GM19467 (cell line): ENCODE measurements at regions not wholly inside any gene's neighbourhood (a gene's known extent, or its start where the extent isn't known, plus 50 kb on each side); places are given as distances from the start of the nearest gene placed in this dataset.
A peak's percentile ranks its signal among the peaks of the same experiment; 100 is the strongest.

ENCODE experiments used
- ATAC-seq: cut with Tn5 transposase; IDR thresholded peaks from one replicate; pipeline ENCODE4 v1.9.1; 2021; ENCODE audit warnings: mild to moderate bottlenecking, moderate library complexity; ENCODE audit not compliant: unreplicated experiment

DNA sequence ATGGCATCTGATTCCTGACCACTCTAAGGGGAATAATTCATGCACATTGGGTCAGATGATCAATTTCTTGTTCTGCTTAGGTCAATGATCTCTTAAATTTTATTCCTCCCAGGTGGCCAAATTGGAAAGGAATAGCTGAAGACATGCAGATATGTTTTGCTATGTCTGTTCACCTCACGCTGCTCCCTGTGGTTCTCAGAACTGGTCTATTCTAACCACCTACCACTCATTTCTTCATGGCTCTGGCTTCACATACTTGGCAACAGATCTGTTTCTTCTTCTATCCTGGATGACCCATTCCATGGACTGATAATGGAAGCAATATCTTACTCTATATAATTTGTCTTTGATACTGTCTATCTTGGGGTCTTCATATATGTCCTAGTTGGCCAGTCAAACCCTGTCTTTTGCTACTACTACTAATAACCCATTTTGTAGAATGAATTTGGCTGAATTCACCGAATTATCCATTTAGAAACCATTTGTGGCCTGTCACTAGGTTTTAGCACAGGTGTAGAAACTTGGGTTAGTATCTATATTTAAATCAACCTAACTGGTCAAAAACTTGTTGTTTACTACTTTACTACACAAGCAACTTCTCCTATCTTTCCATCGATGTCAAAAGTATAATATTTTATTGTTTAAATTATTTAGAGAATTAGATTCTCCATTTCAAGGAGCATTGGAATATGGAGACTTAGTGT is 650.9 kb downstream of the TLE4 start:
- no peak for ATAC-seq

- ATAC-seq, result no peak
Observed at GRCh38 chr9:80218328-80218727, 646.6 kb downstream of the TLE4 start.

DNA sequence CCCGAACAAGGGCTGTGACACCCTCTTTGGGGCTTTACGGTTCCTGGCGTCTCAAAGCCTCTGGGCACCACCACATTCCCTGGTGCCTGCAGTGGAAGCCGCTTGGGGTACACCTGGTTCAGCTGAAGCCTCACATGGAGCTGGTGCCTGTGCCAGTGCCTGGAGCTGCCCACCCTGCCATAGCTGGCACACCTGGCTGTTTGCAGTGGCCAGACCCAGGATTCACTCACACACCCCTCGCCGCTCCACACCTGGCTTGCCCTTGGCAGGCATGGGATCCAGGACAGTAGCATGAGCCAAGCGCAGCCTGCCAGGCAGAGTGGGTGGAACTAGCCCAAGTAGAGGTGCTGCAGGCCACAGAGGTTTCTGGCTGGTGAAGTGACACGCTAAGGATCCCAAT is 641.8 kb downstream of the TLE4 start:
- no peak for ATAC-seq

GRCh38 chr9:80208696-80209095 is 636.9 kb downstream of the TLE4 start:
- no peak for ATAC-seq

- no peak for ATAC-seq
Observed at GRCh38 chr9:80204054-80204453, 632.3 kb downstream of the TLE4 start.

GRCh38 chr9:80197661-80198060 is 625.9 kb downstream of the TLE4 start:
- ATAC-seq, result no peak

DNA sequence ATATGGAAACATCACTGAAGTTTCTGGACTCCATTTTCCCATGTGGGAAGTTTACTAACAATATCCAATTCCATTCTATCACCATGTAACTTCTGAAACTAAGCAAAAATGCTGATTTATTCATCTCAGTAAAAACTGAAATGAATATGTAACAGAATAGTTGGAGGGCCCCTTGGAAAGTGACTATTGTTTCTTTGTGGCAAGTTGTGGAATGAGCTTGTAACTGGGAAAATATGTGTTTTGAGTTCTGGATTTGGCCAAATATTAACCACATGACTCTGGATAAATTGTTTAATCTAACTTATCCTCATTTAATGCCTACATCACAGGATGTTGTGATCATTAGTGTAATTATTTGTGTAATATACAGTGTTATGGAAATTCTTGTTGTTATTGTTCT is 619.3 kb downstream of the TLE4 start:
- no peak for ATAC-seq

GRCh38 chr9:80188579-80188978 is 616.8 kb downstream of the TLE4 start:
- ATAC-seq, result no peak

DNA sequence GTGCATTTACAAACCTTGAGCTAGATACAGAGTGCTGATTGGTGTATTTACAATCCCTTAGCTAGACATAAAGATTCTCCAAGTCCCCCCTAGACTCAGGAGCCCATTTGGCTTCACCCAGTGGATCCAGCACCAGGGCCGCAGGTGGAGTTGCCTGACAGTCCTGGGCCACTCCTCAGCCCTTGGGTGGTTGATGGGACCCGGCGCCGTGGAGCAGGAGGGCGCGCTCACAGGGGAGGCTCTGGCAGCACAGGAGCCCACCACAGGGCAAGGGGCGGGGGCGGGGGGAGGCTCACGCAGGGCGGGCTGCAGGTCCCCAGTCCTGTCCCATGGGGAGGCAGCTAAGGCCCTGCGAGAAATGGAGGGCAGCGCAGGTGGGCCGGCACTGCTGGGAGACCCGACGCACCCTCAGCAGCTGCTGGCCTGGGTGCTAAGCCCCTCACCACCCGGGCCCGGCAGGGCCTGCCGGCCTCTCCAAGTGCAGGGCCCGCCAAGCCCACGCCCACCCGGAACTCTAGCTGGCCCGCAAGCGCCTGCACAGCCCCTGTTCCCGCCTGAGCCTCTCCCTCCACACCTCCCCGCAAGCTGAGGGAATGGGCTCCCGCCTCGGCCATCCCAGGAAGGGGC is 613.5 kb downstream of the TLE4 start:
- ATAC-seq, result no peak

DNA sequence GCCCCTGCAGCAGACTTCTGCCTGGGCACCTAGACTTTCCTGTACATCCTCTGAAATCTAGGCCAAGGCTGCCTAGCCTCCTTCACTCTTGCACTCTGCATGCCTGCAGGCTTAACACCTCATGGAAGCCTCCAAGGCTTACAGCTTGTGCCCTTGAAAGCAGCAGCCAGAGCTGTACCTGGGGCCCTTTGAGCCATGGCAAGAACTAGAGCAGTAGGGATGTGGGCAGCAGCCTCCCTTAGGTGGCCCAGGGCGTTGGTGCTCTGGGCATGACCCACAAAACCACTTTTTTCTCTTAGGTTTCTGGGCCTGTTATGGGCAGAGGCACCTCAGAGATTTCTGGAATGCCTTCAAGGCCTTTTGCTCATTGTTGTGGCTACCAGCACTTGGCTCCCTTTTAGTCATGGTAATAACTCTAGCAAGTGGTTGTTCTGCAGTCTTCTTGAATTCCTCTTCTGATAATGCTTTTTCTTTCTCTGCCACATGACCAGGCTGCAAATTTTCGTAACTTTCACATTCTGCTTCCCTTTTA is 606.2 kb downstream of the TLE4 start:
- ATAC-seq, result no peak

DNA sequence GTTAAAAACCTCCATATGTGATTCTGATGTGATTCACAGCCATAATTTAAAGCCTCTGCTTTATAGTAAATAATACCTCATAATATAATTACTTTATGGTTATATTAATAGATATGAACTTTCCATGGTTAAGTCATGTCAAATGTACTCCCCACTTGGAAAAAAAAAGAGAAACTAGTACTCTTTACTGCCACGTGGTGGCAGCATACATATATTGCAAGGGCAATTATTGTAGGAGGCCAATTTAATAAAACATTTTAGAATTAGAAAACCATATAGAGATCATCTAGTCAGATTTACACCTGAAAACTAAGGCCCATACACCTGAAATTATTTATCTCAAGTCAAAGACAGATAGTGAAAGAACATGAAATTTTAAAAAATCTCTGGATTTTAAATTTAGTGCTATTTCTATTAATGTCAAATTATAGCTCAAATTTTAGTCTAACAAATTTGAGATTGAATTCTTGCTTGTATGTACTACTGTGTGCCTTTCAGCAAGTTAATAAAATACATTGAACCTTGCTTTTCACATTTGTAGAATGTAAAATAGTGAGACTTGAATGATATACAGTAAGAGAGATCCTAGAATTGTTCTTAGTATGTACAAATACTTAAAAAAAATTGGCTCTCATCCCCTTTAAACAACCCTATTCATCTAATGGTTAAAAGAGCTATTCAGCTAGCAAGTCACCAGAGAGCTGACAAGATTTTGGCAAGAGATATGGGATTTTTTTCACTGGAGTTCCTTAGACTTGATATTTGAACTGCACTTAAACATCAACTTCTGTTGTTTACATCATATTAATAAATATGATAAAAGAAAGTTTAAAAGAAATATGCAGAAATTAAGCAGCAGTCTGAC is 603.8 kb downstream of the TLE4 start:
- ATAC-seq, result no peak

DNA sequence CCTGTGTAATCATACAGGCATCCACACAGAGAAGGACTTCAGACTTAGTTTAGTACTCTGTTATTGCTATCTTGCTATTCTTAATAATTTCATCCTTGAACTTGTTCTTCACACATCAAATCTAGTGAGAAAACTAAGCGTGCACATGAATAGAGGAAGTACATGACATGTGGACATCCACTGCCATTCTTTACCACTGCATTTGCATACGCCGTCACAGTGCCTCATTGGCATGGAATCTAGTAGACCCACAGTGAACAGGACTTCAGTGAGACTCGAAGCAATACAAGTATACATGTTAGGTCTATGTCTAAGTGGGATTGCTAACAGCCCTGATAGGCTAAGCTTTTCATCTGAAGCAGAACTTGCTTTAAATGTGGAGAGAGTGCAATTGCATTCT is 592.1 kb downstream of the TLE4 start:
- ATAC-seq, result peak; percentile 77

DNA sequence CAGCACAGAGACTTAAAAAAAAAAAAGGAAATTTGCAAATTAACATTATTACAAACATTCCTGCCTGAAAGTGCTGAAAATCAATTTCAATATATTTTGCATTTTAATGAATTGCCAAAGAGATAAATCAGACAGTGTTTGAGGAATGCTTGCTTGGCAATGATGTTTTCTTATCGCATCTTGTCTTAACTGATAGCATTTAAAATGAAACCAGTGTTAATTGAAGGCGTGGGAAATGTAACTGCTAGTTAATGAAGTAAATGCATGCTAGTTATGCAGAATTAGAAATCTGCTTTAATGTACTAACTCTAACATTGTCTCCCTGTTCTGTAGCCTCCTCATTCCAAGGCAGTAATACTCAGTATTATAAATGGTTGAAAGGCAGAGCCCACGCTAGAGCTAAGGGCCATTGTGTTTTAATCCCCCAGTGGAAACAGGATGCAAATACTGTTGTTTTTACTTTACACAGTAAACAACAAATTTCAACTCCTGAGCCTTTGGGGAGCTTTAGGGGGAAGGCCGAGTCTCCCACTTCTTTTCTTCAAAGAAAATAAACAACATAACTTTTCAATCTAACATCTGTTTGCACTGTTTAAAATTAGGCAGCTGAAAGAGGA is 586.9 kb downstream of the TLE4 start:
- ATAC-seq, result no peak

DNA sequence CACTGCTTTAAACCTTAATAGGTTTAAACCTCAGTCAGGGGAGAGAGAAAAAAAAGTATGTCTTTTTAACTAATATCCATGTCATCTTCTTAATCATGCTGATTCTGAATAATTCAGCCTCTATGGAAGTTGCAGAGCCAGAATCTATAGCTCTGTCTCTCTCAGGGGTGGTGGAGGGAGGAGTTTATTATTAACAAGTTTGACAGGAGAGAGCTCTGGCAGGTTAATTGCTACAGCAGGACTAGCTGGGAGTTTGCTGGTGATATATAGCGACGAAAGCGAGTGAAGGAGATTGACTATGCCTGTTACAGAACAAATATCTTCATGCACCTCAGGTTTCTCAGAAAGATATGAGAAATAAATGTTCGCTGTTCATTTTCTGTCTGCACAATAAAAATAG is 586.4 kb downstream of the TLE4 start:
- ATAC-seq, result no peak

- ATAC-seq, result no peak
Observed at GRCh38 chr9:80157561-80157983, 585.8 kb downstream of the TLE4 start.

DNA sequence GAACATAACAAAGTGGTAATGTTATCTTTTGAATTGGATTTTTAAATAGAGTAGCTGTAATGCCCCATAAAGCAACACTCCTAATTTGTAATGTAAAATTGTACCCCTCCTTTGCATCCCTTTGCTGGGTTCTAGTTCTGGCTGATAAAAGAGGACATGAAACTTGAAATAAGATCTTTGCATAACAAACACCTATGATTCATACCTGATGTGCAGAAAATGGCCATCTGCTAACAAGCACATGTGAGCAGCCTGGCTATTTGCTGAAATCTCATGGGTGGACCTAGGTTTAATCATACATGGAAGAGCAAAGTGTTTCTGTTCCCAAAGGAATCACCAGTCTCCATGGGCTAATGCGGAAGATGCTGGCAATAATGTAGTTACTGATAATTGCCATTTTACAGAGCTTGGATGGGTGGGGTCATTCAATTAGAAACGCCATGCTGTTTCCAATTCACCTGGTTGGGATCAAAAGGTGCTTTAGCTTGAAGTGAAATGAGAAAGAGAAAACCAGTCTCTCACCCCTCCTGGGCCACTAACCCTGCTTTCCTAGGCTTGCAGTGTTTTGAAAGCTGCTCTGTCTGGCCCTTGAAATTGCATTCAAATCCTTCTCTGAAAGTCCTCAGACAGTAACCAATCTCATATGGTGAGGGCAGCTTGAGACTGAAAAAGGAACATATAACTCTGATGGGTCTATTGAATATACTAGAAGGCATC is 585.1 kb downstream of the TLE4 start:
- ATAC-seq, result peak; percentile 49

GRCh38 chr9:80156262-80156661 is 584.5 kb downstream of the TLE4 start:
- no peak for ATAC-seq

GRCh38 chr9:80147866-80148265 is 576.1 kb downstream of the TLE4 start:
- ATAC-seq, result no peak

DNA sequence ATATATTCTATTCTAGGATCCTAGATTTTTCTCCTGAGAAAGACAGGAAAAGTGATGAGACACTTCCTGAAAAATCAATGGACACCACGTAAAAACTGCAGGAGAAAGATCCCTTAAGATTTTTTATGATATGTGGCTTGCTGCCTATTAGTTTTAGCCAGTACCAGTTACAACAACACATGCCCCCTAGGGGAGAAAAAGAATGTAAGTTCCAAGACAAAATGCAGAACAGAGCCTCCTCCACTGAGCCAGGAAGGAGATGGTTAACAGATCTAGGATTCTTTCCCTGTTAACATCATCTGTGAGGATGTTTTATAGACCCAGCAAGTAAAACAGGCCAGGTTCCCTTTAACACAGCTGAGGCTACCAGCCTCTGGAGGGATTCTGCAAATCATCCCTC is 574.7 kb downstream of the TLE4 start:
- ATAC-seq, result no peak

GRCh38 chr9:80144856-80145255 is 573.1 kb downstream of the TLE4 start:
- ATAC-seq, result no peak

- ATAC-seq, result no peak
Observed at GRCh38 chr9:80144406-80144805, 572.6 kb downstream of the TLE4 start.
